ENCODE measurements at regions not wholly inside any gene's neighbourhood (a gene's known extent, or its start where the extent isn't known, plus 50 kb on each side); places are given as distances from the start of the nearest gene placed in this dataset.

DNA sequence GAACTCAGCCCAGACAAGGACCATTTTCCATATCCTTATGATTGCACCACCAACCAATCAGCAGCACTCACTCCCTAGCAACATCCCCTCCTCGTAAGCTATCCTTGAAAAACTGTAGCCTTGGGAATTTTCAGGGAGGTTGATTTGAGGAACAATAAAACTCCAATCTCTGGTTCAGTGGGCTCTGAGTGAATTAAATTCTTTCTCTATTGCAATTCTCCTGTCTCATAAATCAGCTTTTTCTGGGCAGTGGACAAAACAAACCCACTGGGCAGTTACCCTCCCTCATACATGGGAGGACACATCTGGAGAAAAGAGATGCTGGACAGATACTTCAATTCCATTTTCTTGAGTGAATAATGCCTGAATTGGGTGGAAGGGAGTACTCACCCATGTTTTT, 115.4 kb upstream of the STXBP5 start:
- ChIA-PET POLR2A (no interaction called here), CTCF (interaction anchor here (1.3 kb wide), 1 partner anchor 19 kb away, joined by 3 read pairs; no protein-coding TSS in a partner anchor)
- Histone ChIP-seq H3K79me2 (ENCODE audit: control insufficient read depth, insufficient read depth, low read length) (no peaks in the 10 kb centered on the region), H3K9me3 (ENCODE audit: control extremely low read depth in 1 of 3, control insufficient read depth in 2 of 3, insufficient read depth in 1 of 3, low read length in 2 of 3) (no peaks in the 10 kb centered on the region), H3K4me1 (ENCODE audit: control insufficient read depth in 2 of 2, insufficient read depth in 2 of 2, low read length in 2 of 2) (no peaks in the 10 kb centered on the region), H3K4me3 (ENCODE audit: control extremely low read depth in 1 of 5, extremely low read depth in 1 of 5, insufficient read depth in 1 of 5, low read depth in 2 of 5, low read length in 4 of 5) (no peak overlapping the region), H4K20me1 (ENCODE audit: control insufficient read depth, insufficient read depth, low read length, poor library complexity, severe bottlenecking) (no peaks in the 10 kb centered on the region), H3K36me3 (replicated peaks in 1 of 2; ENCODE audit: control extremely low read depth in 1 of 2, control insufficient read depth in 1 of 2, extremely low read depth in 1 of 2, insufficient read depth in 2 of 2, low read length in 1 of 2) (no peaks in the 10 kb centered on the region), H3K27me3 (replicated peaks in 1 of 4; ENCODE audit: control extremely low read depth in 1 of 4, control insufficient read depth in 3 of 4, insufficient read depth in 4 of 4, low read length in 3 of 4) (no peaks in the 10 kb centered on the region), H3K9ac (ENCODE audit: low read length) (no peak overlapping the region), H3K4me2 (replicated peaks; ENCODE audit: low read depth, low read length, poor library complexity, severe bottlenecking) (no peak overlapping the region), H3K27ac (ENCODE audit: low read length in 2 of 2) (no peak overlapping the region), H2AFZ (ENCODE audit: insufficient read depth, low read depth, low read length, poor library complexity, severe bottlenecking) (no peak overlapping the region)
- WGBS (ENCODE audit: insufficient coverage): no CpG with 5 or more reads among the region's 1 CpG
- no peak for TF ChIP-seq EZH2 (IDR thresholded peaks at IDR 0.05; ENCODE audit: borderline replicate concordance, insufficient read depth, low read depth, low read length, poor library complexity, severe bottlenecking)
- TF ChIP-seq, protein P1, sequence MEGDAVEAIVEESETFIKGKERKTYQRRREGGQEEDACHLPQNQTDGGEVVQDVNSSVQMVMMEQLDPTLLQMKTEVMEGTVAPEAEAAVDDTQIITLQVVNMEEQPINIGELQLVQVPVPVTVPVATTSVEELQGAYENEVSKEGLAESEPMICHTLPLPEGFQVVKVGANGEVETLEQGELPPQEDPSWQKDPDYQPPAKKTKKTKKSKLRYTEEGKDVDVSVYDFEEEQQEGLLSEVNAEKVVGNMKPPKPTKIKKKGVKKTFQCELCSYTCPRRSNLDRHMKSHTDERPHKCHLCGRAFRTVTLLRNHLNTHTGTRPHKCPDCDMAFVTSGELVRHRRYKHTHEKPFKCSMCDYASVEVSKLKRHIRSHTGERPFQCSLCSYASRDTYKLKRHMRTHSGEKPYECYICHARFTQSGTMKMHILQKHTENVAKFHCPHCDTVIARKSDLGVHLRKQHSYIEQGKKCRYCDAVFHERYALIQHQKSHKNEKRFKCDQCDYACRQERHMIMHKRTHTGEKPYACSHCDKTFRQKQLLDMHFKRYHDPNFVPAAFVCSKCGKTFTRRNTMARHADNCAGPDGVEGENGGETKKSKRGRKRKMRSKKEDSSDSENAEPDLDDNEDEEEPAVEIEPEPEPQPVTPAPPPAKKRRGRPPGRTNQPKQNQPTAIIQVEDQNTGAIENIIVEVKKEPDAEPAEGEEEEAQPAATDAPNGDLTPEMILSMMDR (IDR thresholded peaks at IDR 0.05): no peak
- no peak overlapping the region for H3K4me3 Mint-ChIP-seq
- no peak overlapping the region for H3K27ac Mint-ChIP-seq
- ATAC-seq (ENCODE audit: low read depth): no peak
- H3K4me1 Mint-ChIP-seq: no peaks in the 10 kb centered on the region
- no peaks in the 10 kb centered on the region for H3K9me3 Mint-ChIP-seq (ENCODE audit: insufficient read depth)
- H3K27me3 Mint-ChIP-seq: no peaks in the 10 kb centered on the region
- DNase-seq: no peak
- intact Hi-C loops (cut with micrococcal nuclease): no loop called here

DNA sequence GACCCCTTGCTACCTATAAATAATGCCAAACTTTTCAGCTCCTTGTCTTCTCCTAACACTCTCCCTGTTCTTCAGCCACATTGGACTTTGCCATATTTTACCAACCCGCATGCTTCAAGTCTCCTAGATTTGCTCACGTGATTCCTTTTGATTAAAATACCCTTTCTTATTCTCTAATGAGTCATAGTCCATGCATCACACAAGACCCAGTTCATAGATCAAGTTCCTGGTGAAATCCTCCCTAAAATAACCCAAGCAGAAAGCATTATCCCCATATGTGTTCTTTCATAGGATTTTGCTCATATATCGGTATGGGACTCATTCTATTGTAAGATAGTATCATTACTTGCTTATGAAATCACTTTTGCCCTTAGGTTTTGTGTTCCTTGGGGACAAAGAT, 108.9 kb upstream of the STXBP5 start:
- CTCF ChIA-PET: no interaction called here

More for the DNA sequence above, 108.9 kb upstream of the STXBP5 start:
- Mint-ChIP-seq H3K4me3 (no peak overlapping the region), H3K27me3 (no peaks in the 10 kb centered on the region), H3K27ac (no peak overlapping the region), H3K9me3 (ENCODE audit: insufficient read depth) (no peaks in the 10 kb centered on the region), H3K4me1 (no peaks in the 10 kb centered on the region)
- ATAC-seq (ENCODE audit: low read depth) (no peak), DNase-seq (no peak)
- POLR2A ChIA-PET: no interaction called here
- H3K9ac ChIP-seq (ENCODE audit: low read length): no peak overlapping the region
- TF ChIP-seq, protein P1 (IDR thresholded peaks at IDR 0.05): no peak
- TF ChIP-seq EZH2 (IDR thresholded peaks at IDR 0.05; ENCODE audit: borderline replicate concordance, insufficient read depth, low read depth, low read length, poor library complexity, severe bottlenecking): no peak
- H3K4me2 ChIP-seq (replicated peaks; ENCODE audit: low read depth, low read length, poor library complexity, severe bottlenecking): no peak overlapping the region
- H3K36me3 ChIP-seq (replicated peaks in 1 of 2; ENCODE audit: control extremely low read depth in 1 of 2, control insufficient read depth in 1 of 2, extremely low read depth in 1 of 2, insufficient read depth in 2 of 2, low read length in 1 of 2): no peaks in the 10 kb centered on the region
- no peak overlapping the region for H3K27ac ChIP-seq (ENCODE audit: low read length in 2 of 2)
- H3K27me3 ChIP-seq (replicated peaks in 1 of 4; ENCODE audit: control extremely low read depth in 1 of 4, control insufficient read depth in 3 of 4, insufficient read depth in 4 of 4, low read length in 3 of 4): no peaks in the 10 kb centered on the region
- no peaks in the 10 kb centered on the region for H3K79me2 ChIP-seq (ENCODE audit: control insufficient read depth, insufficient read depth, low read length)
- H2AFZ ChIP-seq (ENCODE audit: insufficient read depth, low read depth, low read length, poor library complexity, severe bottlenecking): no peak overlapping the region
- intact Hi-C loops (cut with micrococcal nuclease): no loop called here
- H3K9me3 ChIP-seq (ENCODE audit: control extremely low read depth in 1 of 3, control insufficient read depth in 2 of 3, insufficient read depth in 1 of 3, low read length in 2 of 3): no peaks in the 10 kb centered on the region
- H3K4me1 ChIP-seq (ENCODE audit: control insufficient read depth in 2 of 2, insufficient read depth in 2 of 2, low read length in 2 of 2): no peaks in the 10 kb centered on the region
- H3K4me3 ChIP-seq (ENCODE audit: control extremely low read depth in 1 of 5, extremely low read depth in 1 of 5, insufficient read depth in 1 of 5, low read depth in 2 of 5, low read length in 4 of 5): no peak overlapping the region
- H4K20me1 ChIP-seq (ENCODE audit: control insufficient read depth, insufficient read depth, low read length, poor library complexity, severe bottlenecking): no peaks in the 10 kb centered on the region
- WGBS (ENCODE audit: insufficient coverage): 100% methylated on average over 2 of the region's 3 CpGs

Data from B cell (primary cell).